ENCODE measurements at regions not wholly inside any gene's neighbourhood (a gene's known extent, or its start where the extent isn't known, plus 50 kb on each side); places are given as distances from the start of the nearest gene placed in this dataset.
A peak's percentile ranks its signal among the peaks of the same experiment; 100 is the strongest.

DNA sequence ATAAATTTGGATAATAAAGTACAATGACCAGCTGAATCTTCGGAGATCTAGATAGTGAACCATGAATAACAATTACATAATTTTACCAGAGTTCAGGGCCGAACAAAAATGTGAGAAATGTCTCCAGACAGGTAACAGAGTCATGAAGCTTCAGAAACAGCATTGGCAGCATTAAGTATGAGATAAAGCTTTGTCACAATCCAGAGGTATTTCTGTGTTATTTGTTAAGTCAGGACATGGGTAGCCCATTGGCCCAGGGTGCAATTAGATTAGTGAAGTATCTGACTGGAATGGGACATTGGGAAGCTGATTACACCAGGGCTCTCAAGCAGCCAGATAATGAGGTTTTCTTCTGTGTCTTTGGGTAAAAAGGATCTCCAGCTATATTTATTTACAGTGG lies 184.2 kb upstream of the PPP1R3A start:
- Mint-ChIP-seq H3K9me3 (no peaks in the 10 kb centered on the region), H3K4me3 (no peak overlapping the region), H3K27me3 (ENCODE audit: low read depth) (peaks cover 1% of the 10 kb centered on the region), H3K36me3 (ENCODE audit: insufficient read depth) (no peaks in the 10 kb centered on the region), H3K4me1 (ENCODE audit: low read depth) (no peaks in the 10 kb centered on the region)
- no peak for ATAC-seq
- DNase-seq = no peak

- Mint-ChIP-seq H3K9me3 (no peaks in the 10 kb centered on the region), H3K27me3 (ENCODE audit: low read depth) (peaks cover 1% of the 10 kb centered on the region), H3K4me1 (ENCODE audit: low read depth) (no peaks in the 10 kb centered on the region), H3K36me3 (ENCODE audit: insufficient read depth) (no peaks in the 10 kb centered on the region), H3K4me3 (no peak overlapping the region)
- ATAC-seq = no peak
- DNase-seq = no peak
Measured at GRCh38 chr7:114102131-114102530, 183.3 kb upstream of the PPP1R3A start.

GRCh38 chr7:114100810-114101209 lies 182.0 kb upstream of the PPP1R3A start:
- Mint-ChIP-seq H3K4me3 (no peak overlapping the region), H3K9me3 (no peaks in the 10 kb centered on the region), H3K36me3 (ENCODE audit: insufficient read depth) (no peaks in the 10 kb centered on the region), H3K27me3 (ENCODE audit: low read depth) (peaks cover 1% of the 10 kb centered on the region), H3K4me1 (ENCODE audit: low read depth) (no peaks in the 10 kb centered on the region)
- ATAC-seq (no peak), DNase-seq (no peak)

- Mint-ChIP-seq H3K4me1 (ENCODE audit: low read depth) (no peaks in the 10 kb centered on the region), H3K27me3 (ENCODE audit: low read depth) (peaks cover 5% of the 10 kb centered on the region), H3K4me3 (no peak overlapping the region), H3K36me3 (ENCODE audit: insufficient read depth) (no peaks in the 10 kb centered on the region), H3K9me3 (no peaks in the 10 kb centered on the region)
- DNase-seq = no peak
- no peak for ATAC-seq
Measured at GRCh38 chr7:114099337-114099736, 180.5 kb upstream of the PPP1R3A start.

- DNase-seq (no peak), ATAC-seq (no peak)
- Mint-ChIP-seq H3K9me3 (no peaks in the 10 kb centered on the region), H3K27me3 (ENCODE audit: low read depth) (peaks cover 13% of the 10 kb centered on the region), H3K36me3 (ENCODE audit: insufficient read depth) (no peaks in the 10 kb centered on the region), H3K4me1 (ENCODE audit: low read depth) (no peaks in the 10 kb centered on the region), H3K4me3 (no peak overlapping the region)
Measured at GRCh38 chr7:114095885-114096284, 177.1 kb upstream of the PPP1R3A start.

- Mint-ChIP-seq H3K36me3 (ENCODE audit: insufficient read depth) (no peaks in the 10 kb centered on the region), H3K27me3 (ENCODE audit: low read depth) (peaks cover 50% of the 10 kb centered on the region), H3K4me3 (no peak overlapping the region), H3K9me3 (no peaks in the 10 kb centered on the region), H3K4me1 (ENCODE audit: low read depth) (peaks cover 32% of the 10 kb centered on the region)
- ATAC-seq (no peak), DNase-seq (no peak)
Measured at GRCh38 chr7:114088470-114088940, 169.7 kb upstream of the PPP1R3A start.

DNA sequence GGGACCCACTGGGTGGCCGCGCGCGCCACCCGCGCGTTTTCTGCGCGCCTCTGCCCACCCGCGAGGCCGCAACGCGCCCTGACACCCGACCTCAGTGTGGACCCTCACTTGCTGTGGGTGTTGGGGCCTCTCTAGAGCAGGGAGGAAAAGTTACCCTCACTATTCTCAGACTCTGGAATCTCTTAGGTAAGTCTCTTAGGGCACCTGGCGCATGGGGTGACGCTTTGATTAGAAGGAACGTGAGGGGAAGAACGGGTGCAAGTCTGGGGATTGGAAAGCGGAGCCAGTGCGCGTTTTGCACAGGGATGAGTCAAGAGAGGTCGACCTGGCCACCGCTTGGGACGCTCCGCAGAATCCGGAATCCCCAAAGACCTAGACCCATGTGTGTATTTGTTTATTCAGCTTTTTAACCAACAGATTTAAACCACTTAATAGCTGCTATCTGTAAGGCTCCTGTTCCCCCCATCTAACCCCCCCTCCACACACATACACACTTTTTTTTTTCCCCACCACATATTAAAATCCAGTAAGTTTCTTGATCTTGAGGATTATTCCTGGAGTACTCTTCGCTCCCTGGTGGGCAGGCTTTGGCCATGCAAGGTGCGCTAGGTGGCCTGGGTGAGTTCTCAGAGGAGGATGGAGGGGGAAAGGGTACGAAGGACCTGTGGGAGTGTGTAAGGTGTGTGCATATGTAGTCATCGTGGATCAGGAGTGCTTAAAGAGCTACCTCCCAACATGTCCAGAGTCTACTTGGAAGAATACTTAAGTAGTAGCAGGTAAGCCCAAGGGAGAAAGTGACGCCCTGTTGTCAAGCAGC lies 169.1 kb upstream of the PPP1R3A start:
- H3K9me3 Mint-ChIP-seq = no peaks in the 10 kb centered on the region
- peaks cover 35% of the 10 kb centered on the region for H3K4me1 Mint-ChIP-seq (ENCODE audit: low read depth)
- peaks cover 52% of the 10 kb centered on the region for H3K27me3 Mint-ChIP-seq (ENCODE audit: low read depth)
- H3K36me3 Mint-ChIP-seq (ENCODE audit: insufficient read depth) = no peaks in the 10 kb centered on the region
- no peak overlapping the region for H3K4me3 Mint-ChIP-seq
- no peak for DNase-seq
- ATAC-seq = no peak

DNA sequence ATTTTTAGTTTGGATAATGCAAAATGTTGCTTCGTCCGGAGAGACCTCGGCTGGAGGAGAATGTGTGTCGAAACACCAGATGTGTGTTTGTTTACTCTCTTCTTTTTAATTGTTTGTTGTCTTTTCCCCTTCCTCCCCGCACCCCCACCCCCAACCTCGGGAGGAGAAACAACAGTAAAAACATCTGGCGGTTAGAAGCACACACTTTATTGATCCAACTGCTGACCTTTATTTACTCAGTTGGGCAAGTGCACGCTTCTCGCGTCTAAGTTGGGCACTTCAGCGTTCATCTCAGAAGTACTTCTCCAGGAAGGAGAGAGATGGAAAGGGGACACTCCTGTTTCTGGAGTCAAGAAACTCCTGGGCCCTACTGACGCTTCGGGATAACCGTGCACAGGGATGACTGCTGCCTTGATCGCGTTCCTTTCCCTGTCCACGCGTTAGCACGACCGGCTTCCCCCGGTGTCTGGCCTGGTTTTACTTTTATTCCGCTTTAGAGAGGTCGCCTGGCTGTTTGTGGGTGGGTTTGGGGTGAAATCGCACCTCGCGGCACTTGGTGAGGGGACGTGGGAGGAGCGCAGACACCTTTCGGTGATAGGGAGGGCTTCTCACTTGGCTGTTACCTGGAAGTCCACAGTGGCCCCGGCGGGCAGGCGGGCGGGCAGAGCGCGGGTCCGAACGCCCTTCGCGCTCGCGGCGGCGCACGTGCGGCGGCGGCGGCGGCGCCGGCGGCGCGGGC lies 168.3 kb upstream of the PPP1R3A start:
- ATAC-seq (no peak), DNase-seq (no peak)
- H3K36me3 Mint-ChIP-seq (ENCODE audit: insufficient read depth) = no peaks in the 10 kb centered on the region
- peaks cover 54% of the 10 kb centered on the region for H3K27me3 Mint-ChIP-seq (ENCODE audit: low read depth)
- peak overlapping the region; percentile 76 for H3K4me3 Mint-ChIP-seq
- peaks cover 39% of the 10 kb centered on the region for H3K4me1 Mint-ChIP-seq (ENCODE audit: low read depth)
- no peaks in the 10 kb centered on the region for H3K9me3 Mint-ChIP-seq

- no peak for DNase-seq
- no peaks in the 10 kb centered on the region for H3K36me3 Mint-ChIP-seq (ENCODE audit: insufficient read depth)
- no peaks in the 10 kb centered on the region for H3K9me3 Mint-ChIP-seq
- peak; percentile 23 to 34 for ATAC-seq
- peaks cover 58% of the 10 kb centered on the region for H3K27me3 Mint-ChIP-seq (ENCODE audit: low read depth)
- peak overlapping the region; percentile 76 for H3K4me3 Mint-ChIP-seq
- H3K4me1 Mint-ChIP-seq (ENCODE audit: low read depth) = peaks cover 39% of the 10 kb centered on the region
Measured at GRCh38 chr7:114086537-114086913, 167.7 kb upstream of the PPP1R3A start.

GRCh38 chr7:114085592-114086501 lies 167.0 kb upstream of the PPP1R3A start:
- Mint-ChIP-seq H3K9me3 (no peaks in the 10 kb centered on the region), H3K4me1 (ENCODE audit: low read depth) (peaks cover 39% of the 10 kb centered on the region), H3K36me3 (ENCODE audit: insufficient read depth) (no peaks in the 10 kb centered on the region)

DNA sequence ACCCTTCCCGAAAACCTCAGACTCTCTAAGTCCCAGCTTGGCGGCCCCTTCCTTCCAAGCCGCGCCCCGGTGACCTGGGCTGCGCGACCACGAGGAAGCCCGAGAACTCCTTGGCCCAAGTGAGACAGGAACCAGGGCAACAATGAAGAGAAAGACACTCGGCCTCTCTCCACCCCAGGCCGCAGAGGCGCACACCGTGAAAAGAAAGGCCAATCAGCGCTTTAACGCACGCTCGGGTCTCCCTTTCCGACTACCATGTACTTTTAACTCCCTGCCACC lies 166.4 kb upstream of the PPP1R3A start:
- peaks cover 39% of the 10 kb centered on the region for H3K4me1 Mint-ChIP-seq (ENCODE audit: low read depth)
- DNase-seq = no peak
- peak overlapping the region; percentile 82 for H3K4me3 Mint-ChIP-seq
- H3K9me3 Mint-ChIP-seq = no peaks in the 10 kb centered on the region
- no peaks in the 10 kb centered on the region for H3K36me3 Mint-ChIP-seq (ENCODE audit: insufficient read depth)
- H3K27me3 Mint-ChIP-seq (ENCODE audit: low read depth) = peaks cover 68% of the 10 kb centered on the region
- peak; percentile 16 to 18 for ATAC-seq

More at GRCh38 chr7:114085592-114086501, 167.0 kb upstream of the PPP1R3A start:
- ATAC-seq (peak; percentile 45 to 65), DNase-seq (no peak)
- peak overlapping the region; percentile 82 for H3K4me3 Mint-ChIP-seq
- peaks cover 63% of the 10 kb centered on the region for H3K27me3 Mint-ChIP-seq (ENCODE audit: low read depth)

- DNase-seq (no peak), ATAC-seq (peak in 1 of 2 donors; percentile 7)
- H3K4me3 Mint-ChIP-seq = peak overlapping the region; percentile 82
- H3K36me3 Mint-ChIP-seq (ENCODE audit: insufficient read depth) = no peaks in the 10 kb centered on the region
- peaks cover 39% of the 10 kb centered on the region for H3K4me1 Mint-ChIP-seq (ENCODE audit: low read depth)
- H3K27me3 Mint-ChIP-seq (ENCODE audit: low read depth) = peaks cover 71% of the 10 kb centered on the region
- H3K9me3 Mint-ChIP-seq = no peaks in the 10 kb centered on the region
Measured at GRCh38 chr7:114084472-114085312, 165.9 kb upstream of the PPP1R3A start.

GRCh38 chr7:114084002-114084471 lies 165.2 kb upstream of the PPP1R3A start:
- H3K36me3 Mint-ChIP-seq (ENCODE audit: insufficient read depth) = no peaks in the 10 kb centered on the region
- ATAC-seq = no peak

More at GRCh38 chr7:114084002-114084471, 165.2 kb upstream of the PPP1R3A start:
- no peaks in the 10 kb centered on the region for H3K9me3 Mint-ChIP-seq
- peaks cover 39% of the 10 kb centered on the region for H3K4me1 Mint-ChIP-seq (ENCODE audit: low read depth)
- peaks cover 74% of the 10 kb centered on the region for H3K27me3 Mint-ChIP-seq (ENCODE audit: low read depth)
- no peak for DNase-seq
- H3K4me3 Mint-ChIP-seq = peak overlapping the region; percentile 53
